ENCODE measurements at regions not wholly inside any gene's neighbourhood (a gene's known extent, or its start where the extent isn't known, plus 50 kb on each side); places are given as distances from the start of the nearest gene placed in this dataset.

GRCh38 chr1:177423090-177423489 lies 252.3 kb downstream of the BRINP2 start:
- TF ChIP-seq POLR2A (IDR thresholded peaks at IDR 0.05) (no peak), CTCF (IDR thresholded peaks at IDR 0.05) (no peak)

Measured in uterus (tissue), 2 donors.